Ishikawa (cell line): ENCODE measurements at regions not wholly inside any gene's neighbourhood (a gene's known extent, or its start where the extent isn't known, plus 50 kb on each side); places are given as distances from the start of the nearest gene placed in this dataset.

ENCODE experiments used
- CEBPB ChIP-seq: IDR thresholded peaks from 2 replicates; pipeline ENCODE4 v1.6.1; 2012
- CREB1 ChIP-seq: IDR thresholded peaks from 2 replicates; pipeline ENCODE4 v1.6.1; 2012; ENCODE audit warnings: low read depth
- EGR1 ChIP-seq: IDR thresholded peaks from 2 replicates; pipeline ENCODE4 v1.6.1; 2012
- EP300 ChIP-seq: IDR thresholded peaks from 2 replicates; pipeline ENCODE4 v1.6.1; 2012; ENCODE audit warnings: borderline replicate concordance
- MAX ChIP-seq: IDR thresholded peaks from 2 replicates; pipeline ENCODE4 v1.6.1; 2012
- NFIC ChIP-seq: IDR thresholded peaks from 2 replicates; pipeline ENCODE4 v1.6.1; 2012
- RAD21 ChIP-seq: IDR thresholded peaks from 2 replicates; pipeline ENCODE4 v1.6.1; 2012; ENCODE audit warnings: low read depth
- REST ChIP-seq: IDR thresholded peaks from 2 replicates; pipeline ENCODE4 v1.6.1; 2012; ENCODE audit warnings: low read depth, mild to moderate bottlenecking
- TAF1 ChIP-seq: IDR thresholded peaks from 2 replicates; pipeline ENCODE4 v1.6.1; 2012; ENCODE audit warnings: low read depth, mild to moderate bottlenecking
- TCF12 ChIP-seq: IDR thresholded peaks from 2 replicates; pipeline ENCODE4 v1.6.1; 2012; ENCODE audit warnings: low read depth
- TEAD4 ChIP-seq: IDR thresholded peaks from 2 replicates; pipeline ENCODE4 v1.6.1; 2012
- YY1 ChIP-seq: IDR thresholded peaks from 2 replicates; pipeline ENCODE4 v1.6.1; 2012; ENCODE audit warnings: low read depth

DNA sequence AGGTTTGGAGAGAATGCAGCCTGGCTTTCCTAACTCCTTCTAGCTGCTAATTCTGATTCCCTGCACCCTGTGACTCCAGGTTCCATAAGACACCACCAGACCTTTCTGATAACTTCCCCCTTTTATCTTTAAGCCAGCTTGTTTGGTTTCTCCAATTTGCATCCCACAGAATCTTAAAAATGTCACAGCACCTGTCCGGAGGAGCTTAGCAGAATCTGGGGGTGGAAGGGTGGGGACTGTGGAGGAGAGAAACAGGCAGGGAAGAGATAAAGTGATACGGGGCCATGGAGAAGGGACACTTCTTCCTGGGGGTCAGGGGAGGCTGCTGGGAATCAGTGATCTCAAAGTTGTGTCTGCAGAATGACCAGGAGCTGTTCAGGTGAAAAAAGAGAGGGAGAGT is 59.4 kb downstream of the FOXL1 start:
- TF ChIP-seq YY1 (no peak), MAX (no peak), TAF1 (no peak), TEAD4 (no peak), EP300 (no peak), TCF12 (no peak), CREB1 (no peak), NFIC (no peak), REST (no peak), RAD21 (no peak), EGR1 (no peak), CEBPB (no peak)
